GM12878 (cell line): ENCODE measurements at regions not wholly inside any gene's neighbourhood (a gene's known extent, or its start where the extent isn't known, plus 50 kb on each side); places are given as distances from the start of the nearest gene placed in this dataset.

Source experiments
- ATAC-seq: fragments of 200-7000 bp; cut with Tn5 transposase; 3 replicates; pipeline ENCODE4 v1.9.1; 2020; ENCODE audit warnings: mild to moderate bottlenecking, moderate library complexity
- BruUV-seq: library from RNA; stranded (reverse); fragments of 400-500 nt; replicated peaks from 2 replicates; lab custom pipeline; 2021; lab: Mats Ljungman, UMichigan
- CTCF ChIA-PET: fragments of 300-600 bp; sonication (Branson Sonifier 250); formaldehyde crosslinking; extraction: SDS; loops from one replicate; lab custom pipeline; 2021; ENCODE audit warnings: inconsistent platforms; lab: Yijun Ruan, JAX
- POLR2A ChIA-PET: fragments of 350-600 bp; formaldehyde crosslinking; extraction: SDS; loops from one replicate; lab custom pipeline; 2021; ENCODE audit warnings: inconsistent platforms; lab: Charles Lee
- RAD21 ChIA-PET: fragments of 300-600 bp; sonication (Branson Sonifier 250); formaldehyde crosslinking; loops from one replicate; lab custom pipeline; 2023; ENCODE audit warnings: antibody characterized with exemption; ENCODE audit not compliant: unreplicated experiment; lab: Charles Lee
- SMC1A ChIA-PET: fragments of 300-600 bp; sonication (Branson Sonifier 250); formaldehyde crosslinking; loops from one replicate; lab custom pipeline; 2023; ENCODE audit not compliant: unreplicated experiment, uncharacterized antibody; lab: Charles Lee
- DNase-seq: peaks from one replicate; pipeline ENCODE4 v3.0.0-alpha.2; 2011; ENCODE audit warnings: low read depth, low spot score
- FAIRE-seq: peaks from 3 replicates; lab custom pipeline; 2011; peaks lifted over from hg19 to GRCh38; lab: Jason Lieb, UNC
- H2AFZ ChIP-seq: 2 replicates; pipeline ENCODE4 v1.6.0; 2011; ENCODE audit warnings: low read depth, low read length, control low read depth; ENCODE audit not compliant: control insufficient read depth
- H3K27ac ChIP-seq: 2 replicates; pipeline ENCODE4 v1.5.1; 2011; ENCODE audit warnings: control low read depth; ENCODE audit not compliant: control insufficient read depth, insufficient read depth
- H3K27me3 ChIP-seq, 2 experiments: replicated peaks in 1 of 2; 2 replicates each; pipeline versions ENCODE4 v1.6.0 to v1.6.1; 2011; ENCODE audit warnings: low read length in 1 of 2; ENCODE audit not compliant: control insufficient read depth in 2 of 2, insufficient read depth in 2 of 2
- H3K36me3 ChIP-seq, 2 experiments: 2 replicates each; pipeline ENCODE4 v1.5.1; 2011; ENCODE audit warnings: low read length in 1 of 2; ENCODE audit not compliant: control insufficient read depth in 2 of 2, insufficient read depth in 2 of 2
- H3K4me1 ChIP-seq: 2 replicates; pipeline ENCODE4 v1.6.1; 2011; ENCODE audit warnings: mild to moderate bottlenecking, low read length, moderate library complexity, mixed read lengths; ENCODE audit not compliant: control insufficient read depth, insufficient read depth
- H3K4me2 ChIP-seq: 2 replicates; pipeline ENCODE4 v1.6.0; 2011; ENCODE audit warnings: control low read depth; ENCODE audit not compliant: control insufficient read depth, insufficient read depth
- H3K4me3 ChIP-seq: fragments of 200-600 bp; sonication (generic); 2 replicates; pipeline ENCODE4 v1.5.1; 2016
- H3K79me2 ChIP-seq: 2 replicates; pipeline ENCODE4 v1.6.0; 2011; ENCODE audit warnings: low read length; ENCODE audit not compliant: control insufficient read depth, insufficient read depth
- H3K9ac ChIP-seq: 2 replicates; pipeline ENCODE4 v1.8.0; 2011; ENCODE audit warnings: low read length, control low read depth, mixed read lengths; ENCODE audit not compliant: control insufficient read depth, insufficient read depth
- H3K9me3 ChIP-seq: replicated peaks from 3 replicates; pipeline ENCODE4 v1.5.1; 2011; ENCODE audit warnings: mild to moderate bottlenecking, low read length; ENCODE audit not compliant: control insufficient read depth, insufficient read depth
- H4K20me1 ChIP-seq: 2 replicates; pipeline ENCODE4 v1.6.0; 2011; ENCODE audit not compliant: control insufficient read depth, insufficient read depth
- ATF3 ChIP-seq: IDR thresholded peaks from 2 replicates; pipeline ENCODE4 v1.6.1; 2011; ENCODE audit warnings: low read depth, mild to moderate bottlenecking, low read length, moderate library complexity, borderline replicate concordance; ENCODE audit errors: extremely low read depth
- CBX5 ChIP-seq: sonication (generic); IDR thresholded peaks from 2 replicates; pipeline ENCODE4 v1.6.1; 2016; ENCODE audit warnings: low read depth, moderate library complexity, mild to moderate bottlenecking, inconsistent platforms
- CHD1 ChIP-seq: IDR thresholded peaks from 2 replicates; pipeline ENCODE4 v1.6.1; 2012; ENCODE audit warnings: low read depth, low read length, improper control_type of control experiment
- ESRRA ChIP-seq: IDR thresholded peaks from 2 replicates; pipeline ENCODE4 v1.6.1; 2012; ENCODE audit warnings: mild to moderate bottlenecking, low read length, improper control_type of control experiment
- HDGF ChIP-seq: fragments of 450-650 bp; IDR thresholded peaks from 2 replicates; pipeline ENCODE4 v1.6.1; 2016; ENCODE audit warnings: antibody characterized with exemption
- IRF5 ChIP-seq: fragments of 450-650 bp; IDR thresholded peaks from 2 replicates; pipeline ENCODE4 v1.6.1; 2017; ENCODE audit warnings: borderline replicate concordance
- LARP7 ChIP-seq: fragments of 450-650 bp; IDR thresholded peaks from 2 replicates; pipeline ENCODE4 v1.6.1; 2017; ENCODE audit warnings: mild to moderate bottlenecking
- NFYB ChIP-seq: IDR thresholded peaks from 2 replicates; pipeline ENCODE4 v1.6.1; 2011; ENCODE audit warnings: low read depth, mild to moderate bottlenecking, low read length, improper control_type of control experiment, moderate library complexity; ENCODE audit not compliant: insufficient read depth
- NR2C2 ChIP-seq: IDR thresholded peaks from 2 replicates; pipeline ENCODE4 v1.6.1; 2011; ENCODE audit warnings: borderline replicate concordance, low read depth; ENCODE audit not compliant: control insufficient read depth, insufficient read length
- NR2F1 ChIP-seq: fragments of 450-650 bp; conservative IDR thresholded peaks from 2 replicates; pipeline ENCODE4 v1.6.1; 2017; ENCODE audit warnings: mild to moderate bottlenecking
- RUNX3 ChIP-seq: IDR thresholded peaks from 2 replicates; pipeline ENCODE4 v1.6.1; 2012; ENCODE audit warnings: low read length, inconsistent platforms
- SREBF1 ChIP-seq: IDR thresholded peaks from 2 replicates; pipeline ENCODE4 v1.6.1; 2012; ENCODE audit warnings: mild to moderate bottlenecking, low read length
- ZNF384 ChIP-seq: IDR thresholded peaks from 2 replicates; pipeline ENCODE4 v1.6.1; 2012; ENCODE audit warnings: low read depth, mild to moderate bottlenecking, low read length, improper control_type of control experiment, borderline replicate concordance
- WGBS: methylation state at CpG from one replicate; pipeline ENCODE4 v1.1.6; 2016; ENCODE audit warnings: low lambda C conversion rate; ENCODE audit not compliant: insufficient replicate concordance, insufficient coverage; ENCODE audit errors: missing lambda C conversion rate; 5-methylcytosine and 5-hydroxymethylcytosine counted together
- in situ Hi-C: fragments of 300-500 bp; cut with MboI; formaldehyde crosslinking; loops from 9 replicates; pipeline ENCODE4 v1.14.3; 2018; ENCODE audit warnings: mixed read lengths
- intact Hi-C: fragments of 100-400 bp; cut with micrococcal nuclease; formaldehyde crosslinking; loops from one replicate; pipeline ENCODE4 v1.14.2; 2022; ENCODE audit not compliant: unreplicated experiment

DNA sequence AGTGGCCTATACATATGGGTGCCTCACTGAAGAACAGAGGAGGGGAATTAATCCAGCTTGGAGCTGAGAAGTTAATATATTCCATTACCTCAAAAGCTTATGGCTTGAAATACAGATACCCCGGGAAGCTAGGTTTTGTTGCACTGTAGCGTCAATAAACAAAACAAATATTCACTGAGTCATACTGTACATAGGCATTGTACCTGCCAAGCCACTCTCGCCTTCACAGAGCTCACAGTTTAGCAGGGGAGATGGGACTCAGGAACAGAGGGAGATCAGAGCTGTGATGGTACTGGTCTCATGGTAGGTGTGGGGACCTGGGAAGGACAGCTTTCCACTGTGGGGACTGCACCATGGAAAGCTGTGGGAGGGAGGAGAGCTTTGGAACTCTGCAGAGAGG, 111.2 kb upstream of the ST6GAL2 start:
- RAD21 ChIA-PET: no interaction called here
- H3K4me1 ChIP-seq: no peaks in the 10 kb centered on the region
- H3K9me3 ChIP-seq: no peaks in the 10 kb centered on the region
- ATAC-seq (no peak), DNase-seq (no peak), FAIRE-seq (no peak)
- H3K27me3 ChIP-seq: no peaks in the 10 kb centered on the region
- TF ChIP-seq CBX5 (no peak), ESRRA (no peak), HDGF (no peak), SREBF1 (no peak), CHD1 (no peak), NR2C2 (no peak), NFYB (no peak), ATF3 (no peak), ZNF384 (no peak), RUNX3 (no peak), NR2F1 (no peak), LARP7 (no peak), IRF5 (no peak)
- H3K27ac ChIP-seq: no peak overlapping the region
- H2AFZ ChIP-seq: no peak overlapping the region
- in situ Hi-C loops (no loop called here), intact Hi-C loops (no loop called here)
- H4K20me1 ChIP-seq: no peaks in the 10 kb centered on the region
- POLR2A ChIA-PET: no interaction called here
- H3K79me2 ChIP-seq: no peaks in the 10 kb centered on the region
- BruUV-seq: no TSS peak
- WGBS: 12% methylated on average over 3 of the region's 3 CpGs
- H3K9ac ChIP-seq: no peak overlapping the region
- no peak overlapping the region for H3K4me3 ChIP-seq
- H3K4me2 ChIP-seq: no peak overlapping the region
- H3K36me3 ChIP-seq: no peaks in the 10 kb centered on the region
- CTCF ChIA-PET: no interaction called here
- SMC1A ChIA-PET: interaction anchor here (0.6 kb wide), 1 partner anchor 14 kb away, joined by 3 read pairs; no protein-coding TSS in a partner anchor
